MM.1S (cell line): ENCODE measurements at regions not wholly inside any gene's neighbourhood (a gene's known extent, or its start where the extent isn't known, plus 50 kb on each side); places are given as distances from the start of the nearest gene placed in this dataset.

Experiments used
- CTCF ChIP-seq: fragments of 300-600 bp; sonication (generic); IDR thresholded peaks from 2 replicates; pipeline ENCODE4 v1.5.1; 2016; ENCODE audit warnings: antibody characterized with exemption, low read length, mixed read lengths
- EZH2phosphoT487 ChIP-seq: fragments of 300-600 bp; sonication (generic); IDR thresholded peaks from 2 replicates; pipeline ENCODE4 v1.6.1; 2018; ENCODE audit warnings: antibody characterized with exemption, low read length

- TF ChIP-seq CTCF (no peak), EZH2phosphoT487 (no peak)
Observed at GRCh38 chr15:92812271-92812670, 87.9 kb upstream of the CHD2 start.
